ENCODE measurements at regions not wholly inside any gene's neighbourhood (a gene's known extent, or its start where the extent isn't known, plus 50 kb on each side); places are given as distances from the start of the nearest gene placed in this dataset.

DNA sequence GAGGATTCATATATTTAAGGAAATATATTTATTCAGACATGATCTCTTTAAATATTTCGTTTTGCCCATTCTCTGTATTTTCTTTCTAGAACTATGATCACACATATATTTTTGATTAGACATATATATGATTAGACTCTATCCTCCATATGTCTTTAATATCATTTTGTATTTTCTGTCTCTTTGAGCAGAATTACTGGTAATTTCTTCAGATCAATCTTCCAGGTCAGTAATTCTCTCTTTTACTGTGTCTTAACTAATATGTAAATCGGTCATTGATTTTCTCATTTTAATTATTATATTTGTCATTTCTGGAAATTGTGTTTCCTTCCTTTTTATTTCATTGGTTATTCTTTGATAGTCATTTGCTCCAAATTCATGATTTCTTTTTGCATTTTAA lies 586.2 kb downstream of the NR2F2 start:
- TF ChIP-seq GATA2 (IDR thresholded peaks at IDR 0.05; ENCODE audit: insufficient read depth, insufficient read length, low read depth, low read length) (no peak), JUN (IDR thresholded peaks at IDR 0.05; ENCODE audit: borderline replicate concordance, insufficient read depth, insufficient read length, low read depth) (no peak)

All from endothelial cell of umbilical vein (primary cell).